GM19463 (cell line): ENCODE measurements at regions not wholly inside any gene's neighbourhood (a gene's known extent, or its start where the extent isn't known, plus 50 kb on each side); places are given as distances from the start of the nearest gene placed in this dataset.

Experiments
- ATAC-seq: cut with Tn5 transposase; IDR thresholded peaks from one replicate; pipeline ENCODE4 v1.9.1; 2021; ENCODE audit warnings: mild to moderate bottlenecking, moderate library complexity; ENCODE audit not compliant: unreplicated experiment

- ATAC-seq = no peak
These were observed 916.6 kb upstream of the CELF2 start for GRCh38 chr10:10101106-10101505.

DNA sequence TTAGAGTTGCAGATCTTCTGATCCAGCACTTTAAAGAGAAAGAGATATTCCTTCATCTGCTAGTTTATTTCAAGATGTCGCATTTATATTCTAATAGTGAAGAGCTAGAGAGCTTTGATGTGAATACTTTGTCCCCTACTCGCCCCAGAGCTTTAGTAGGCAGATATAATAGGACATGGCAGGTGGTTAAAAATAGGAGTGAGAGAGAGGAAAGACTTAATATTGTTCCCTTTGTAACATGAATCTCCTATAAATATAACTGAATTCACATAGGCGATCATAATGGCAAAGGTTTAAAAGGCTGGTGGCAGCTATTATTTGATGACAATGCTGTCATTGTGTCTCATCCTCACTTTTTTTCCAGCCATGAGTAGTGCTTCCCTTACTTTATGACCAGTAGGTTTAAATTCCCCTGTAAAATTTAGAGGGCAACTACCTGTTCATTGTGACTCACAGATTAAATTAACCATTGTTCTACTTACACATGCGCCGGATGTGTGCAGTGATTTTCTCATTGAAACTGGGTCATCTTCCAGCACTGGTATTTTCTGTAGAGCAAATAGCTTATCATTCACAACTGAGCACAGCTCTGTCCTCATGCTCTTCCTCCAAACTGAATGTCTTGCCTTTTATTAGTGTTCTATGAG lies 906.7 kb upstream of the CELF2 start:
- no peak for ATAC-seq

DNA sequence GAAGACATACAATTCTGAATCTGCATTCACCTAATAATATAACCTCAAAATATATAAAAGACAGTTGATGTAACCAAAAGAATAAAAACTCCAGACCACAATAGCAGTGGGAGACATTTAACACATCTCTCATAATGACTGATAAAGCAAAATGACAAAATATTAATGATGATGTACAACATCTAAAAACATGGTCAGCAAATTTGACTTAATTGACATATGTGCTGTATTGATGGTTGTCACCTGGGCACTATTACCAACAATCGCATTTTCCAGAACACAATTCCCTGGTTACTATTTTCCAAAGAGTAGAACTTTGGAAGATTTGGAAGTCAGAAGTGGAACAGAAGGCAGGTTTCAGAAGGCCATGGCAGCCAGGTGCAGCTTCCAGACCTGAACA lies 899.5 kb upstream of the CELF2 start:
- no peak for ATAC-seq

GRCh38 chr10:10120671-10121070 lies 897.0 kb upstream of the CELF2 start:
- no peak for ATAC-seq

- ATAC-seq = no peak
These were observed 892.0 kb upstream of the CELF2 start for GRCh38 chr10:10125676-10126075.

- ATAC-seq = no peak
These were observed 891.5 kb upstream of the CELF2 start for GRCh38 chr10:10126218-10126617.

DNA sequence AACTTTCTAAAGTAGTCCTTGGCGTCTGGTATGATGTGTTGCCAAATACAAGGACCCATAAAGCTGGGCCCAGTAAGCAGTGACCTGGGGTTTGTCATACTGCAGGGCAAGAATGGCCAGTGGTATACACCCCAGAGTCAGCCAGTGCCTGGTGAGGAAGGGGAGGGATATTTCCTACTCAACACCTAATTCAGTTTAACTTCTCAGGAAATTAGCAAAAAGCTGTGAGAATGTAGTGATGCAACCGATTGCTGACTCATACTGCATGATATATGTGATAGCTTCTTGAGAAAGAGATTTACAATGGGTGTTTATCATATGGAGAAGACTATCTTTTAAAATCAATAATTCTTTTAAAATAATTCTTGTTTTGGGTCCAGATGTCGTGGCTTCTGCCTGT lies 889.3 kb upstream of the CELF2 start:
- no peak for ATAC-seq

DNA sequence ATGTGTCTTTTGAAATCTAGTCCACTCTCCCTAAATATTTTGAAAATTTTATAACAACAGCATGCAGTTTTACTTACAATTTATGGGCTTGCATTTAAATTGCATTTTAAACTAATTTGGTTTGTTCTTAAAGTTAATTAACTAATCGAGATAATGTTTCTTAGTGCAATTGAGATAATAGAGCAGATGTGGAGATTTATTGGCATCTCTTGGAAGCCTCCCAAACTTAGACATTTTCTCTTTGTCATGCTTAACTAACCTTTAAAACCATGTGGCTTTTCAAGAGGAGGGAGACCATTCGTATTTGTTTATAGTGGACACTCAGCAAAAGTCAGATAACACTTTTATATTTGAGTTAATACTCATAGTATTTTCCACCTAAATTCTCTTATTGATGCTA lies 887.0 kb upstream of the CELF2 start:
- ATAC-seq = no peak

DNA sequence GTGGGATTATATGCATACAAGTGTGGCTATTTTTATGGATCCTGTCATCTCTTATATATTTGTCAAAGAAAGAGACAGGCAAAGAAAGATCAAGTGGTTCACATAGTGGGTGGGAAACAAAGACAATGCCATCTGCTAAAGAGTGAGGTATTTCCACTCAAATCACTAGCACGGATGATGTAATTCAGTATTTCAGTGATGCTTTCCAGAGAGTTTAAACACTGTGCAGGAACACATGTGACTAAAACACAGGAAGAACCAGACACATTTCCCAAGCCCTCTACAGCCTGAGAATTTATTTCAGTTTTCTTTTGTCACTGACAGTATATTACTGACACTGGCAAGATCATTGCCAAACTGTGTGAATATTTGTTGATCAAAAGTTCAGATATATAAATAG lies 885.7 kb upstream of the CELF2 start:
- ATAC-seq = no peak

DNA sequence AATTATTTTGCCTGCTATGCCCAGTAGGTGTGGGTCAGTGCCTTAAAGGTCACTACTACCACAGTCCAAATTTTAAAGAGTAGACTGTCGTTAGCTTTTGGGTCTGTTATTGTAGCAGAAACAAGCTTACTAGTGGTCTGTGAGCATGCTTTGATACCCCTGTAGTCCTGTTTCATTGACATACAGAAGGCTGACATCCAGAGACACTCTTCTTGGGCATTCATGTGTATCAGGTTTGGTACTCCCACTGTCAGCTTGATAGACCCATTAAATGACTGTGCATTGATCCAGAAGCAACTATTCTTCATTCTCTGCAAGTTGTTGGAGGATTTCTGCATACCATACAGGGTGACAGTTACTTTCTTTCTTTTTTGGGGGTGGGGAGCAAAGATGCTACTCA lies 884.4 kb upstream of the CELF2 start:
- ATAC-seq = no peak

DNA sequence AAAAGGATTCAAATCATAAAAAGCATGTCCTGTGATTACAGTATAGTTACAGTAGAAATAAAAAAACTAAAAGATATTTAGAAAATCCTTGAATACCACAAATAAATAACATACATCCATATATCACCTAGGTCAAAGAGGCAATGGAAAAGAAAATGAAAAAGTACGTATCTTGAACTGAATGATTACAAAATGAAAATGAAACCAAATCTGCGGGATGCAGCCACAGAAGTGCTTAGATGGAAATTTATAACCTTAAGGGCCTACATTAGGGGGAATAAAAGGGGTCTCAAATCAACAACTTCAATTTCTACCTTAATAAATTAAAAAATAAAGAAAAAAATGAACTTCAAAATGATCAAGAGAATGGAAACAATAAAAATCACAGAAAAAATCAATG lies 879.0 kb upstream of the CELF2 start:
- no peak for ATAC-seq

- ATAC-seq = no peak
These were observed 875.8 kb upstream of the CELF2 start for GRCh38 chr10:10141782-10142382.

DNA sequence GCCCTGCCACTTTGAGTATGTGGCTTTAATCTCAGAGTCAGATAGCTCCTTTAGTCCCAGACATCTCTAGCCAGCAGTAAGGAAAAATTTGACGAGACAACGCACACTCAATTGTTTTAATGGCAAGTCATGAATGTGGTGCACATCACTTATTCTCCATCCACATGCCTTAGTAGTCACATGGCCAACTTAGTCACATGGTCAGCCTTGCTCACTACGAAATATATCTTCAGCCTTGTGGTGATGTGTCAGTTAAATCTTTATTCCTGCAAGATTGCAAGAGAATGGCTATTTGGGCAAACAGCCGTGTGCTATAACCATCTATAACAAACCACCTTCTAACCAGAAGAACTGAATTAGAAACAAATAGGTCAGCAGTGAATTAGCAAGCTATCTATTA lies 871.1 kb upstream of the CELF2 start:
- no peak for ATAC-seq

- ATAC-seq = no peak
These were observed 867.8 kb upstream of the CELF2 start for GRCh38 chr10:10149899-10150298.

DNA sequence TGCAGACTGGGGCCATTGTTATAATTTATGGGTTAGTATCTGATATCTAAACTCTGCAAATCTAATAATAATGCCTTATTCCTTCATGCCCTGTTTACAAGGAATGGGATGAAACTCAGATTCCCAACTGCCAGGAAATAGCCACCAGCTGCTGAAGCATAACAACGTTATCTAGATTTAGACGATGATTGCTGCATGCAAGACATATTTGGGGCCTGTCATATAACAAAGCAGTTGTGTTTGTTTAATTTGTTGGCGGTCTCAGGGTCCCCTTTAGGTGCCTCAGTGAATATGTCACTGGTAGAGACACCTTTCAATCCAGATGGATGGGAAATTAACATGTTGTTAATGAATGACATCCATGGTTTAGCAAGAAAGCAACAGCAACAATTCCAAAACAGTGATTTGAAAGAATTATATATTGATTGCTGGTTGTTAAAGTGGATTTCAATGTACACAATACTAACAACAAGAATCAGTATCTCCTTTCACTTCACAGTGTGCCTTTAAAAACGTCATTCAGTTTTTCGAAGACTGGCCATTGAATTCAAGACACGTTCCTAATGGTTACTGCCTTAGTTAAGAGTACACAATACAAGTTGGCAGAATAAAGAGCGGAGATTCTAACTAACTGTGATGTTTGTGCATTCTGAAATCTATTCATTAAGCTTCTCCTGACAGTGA lies 860.6 kb upstream of the CELF2 start:
- ATAC-seq = no peak

DNA sequence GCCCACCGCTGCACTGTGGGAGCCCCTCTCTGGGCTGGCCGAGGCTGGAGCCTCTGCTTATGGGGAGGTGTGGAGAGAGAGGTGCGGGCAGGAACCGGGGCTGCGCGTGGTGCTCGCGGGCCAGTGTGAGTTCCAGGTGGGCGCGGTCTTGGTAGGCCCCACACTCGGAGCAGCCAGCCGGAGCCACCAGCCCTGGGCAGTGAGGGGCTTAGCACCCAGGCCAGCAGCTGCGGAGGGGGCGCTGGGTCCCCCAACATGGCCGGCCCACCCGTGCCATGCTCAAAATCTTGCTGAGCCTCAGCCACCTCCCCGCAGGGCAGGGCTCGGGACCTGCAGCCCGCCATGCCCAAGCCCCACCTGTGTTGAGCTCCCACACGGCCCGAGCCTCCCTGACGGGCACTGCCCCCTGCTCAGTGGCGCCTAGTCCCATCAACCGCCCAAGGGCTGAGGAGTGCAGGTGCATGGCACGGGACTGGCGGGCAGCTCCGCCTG lies 856.8 kb upstream of the CELF2 start:
- ATAC-seq = no peak

- no peak for ATAC-seq
These were observed 852.8 kb upstream of the CELF2 start for GRCh38 chr10:10164848-10165247.

DNA sequence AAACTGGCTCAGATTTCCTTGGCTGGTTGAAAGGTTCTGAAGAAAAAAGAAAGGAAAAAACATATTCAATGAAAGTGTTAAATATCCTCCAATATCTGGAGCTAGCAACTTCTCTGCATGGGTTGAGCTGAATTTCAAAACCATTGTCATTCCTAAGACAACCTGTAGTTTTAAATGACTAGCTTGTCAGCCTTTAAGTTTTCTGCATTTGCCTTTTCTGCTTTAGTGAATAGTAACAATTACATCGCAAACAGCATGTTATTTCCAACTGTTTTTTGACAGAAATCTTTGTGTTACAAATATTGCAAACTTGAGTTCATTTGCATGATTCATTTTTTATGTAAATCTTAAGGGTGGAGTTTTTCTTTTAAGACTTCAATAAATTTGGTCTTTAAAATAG lies 852.3 kb upstream of the CELF2 start:
- no peak for ATAC-seq

GRCh38 chr10:10178476-10178875 lies 839.2 kb upstream of the CELF2 start:
- no peak for ATAC-seq

DNA sequence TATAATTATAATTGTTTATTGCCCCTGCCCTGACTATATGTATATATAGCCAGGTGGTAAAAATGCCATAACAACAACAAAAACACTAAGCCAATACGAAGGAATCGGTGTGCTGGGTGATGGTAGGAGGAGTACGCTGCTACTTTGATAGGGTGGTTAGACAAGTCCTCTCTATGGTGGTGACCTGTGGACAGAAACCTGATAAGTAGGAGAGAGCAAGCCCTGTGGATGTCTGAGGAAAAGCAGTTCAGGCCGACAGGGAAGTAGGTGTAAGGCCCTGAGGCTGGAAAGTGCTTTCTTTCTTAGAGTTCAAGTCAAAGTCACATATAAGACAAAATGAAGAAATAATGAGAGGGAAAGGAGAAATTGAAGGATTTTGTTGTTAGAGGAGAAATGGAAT lies 823.8 kb upstream of the CELF2 start:
- no peak for ATAC-seq

DNA sequence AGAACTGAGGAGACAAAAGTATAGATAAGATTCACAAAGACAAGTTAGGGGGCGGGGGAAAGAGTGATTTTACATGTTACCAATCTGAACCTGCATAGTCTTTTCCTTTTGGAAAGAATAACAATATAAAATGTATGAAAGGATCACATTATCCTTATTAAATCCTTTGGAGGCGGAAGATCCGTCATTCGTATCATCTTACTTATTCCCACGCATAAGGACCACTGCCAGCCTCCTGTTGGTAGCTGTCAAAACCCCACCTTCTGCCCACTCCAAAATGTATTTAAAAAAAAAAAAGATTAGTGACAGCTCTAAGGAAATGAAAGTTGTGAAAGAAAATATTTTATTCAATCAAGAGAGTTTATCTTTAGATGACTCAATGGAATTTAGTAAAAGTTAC lies 821.0 kb upstream of the CELF2 start:
- no peak for ATAC-seq

- no peak for ATAC-seq
These were observed 820.2 kb upstream of the CELF2 start for GRCh38 chr10:10197423-10197822.
